HG03378 (cell line): ENCODE measurements at regions not wholly inside any gene's neighbourhood (a gene's known extent, or its start where the extent isn't known, plus 50 kb on each side); places are given as distances from the start of the nearest gene placed in this dataset.
"Not testable (repeated sequence)": the region's sequence is repeated elsewhere in the genome, so short reads cannot be mapped to it uniquely, and the experiment has no call there.

Experiments used
- ATAC-seq: cut with Tn5 transposase; IDR thresholded peaks from one replicate; pipeline ENCODE4 v1.9.1; 2021; ENCODE audit warnings: mild to moderate bottlenecking, moderate library complexity; ENCODE audit not compliant: unreplicated experiment

DNA sequence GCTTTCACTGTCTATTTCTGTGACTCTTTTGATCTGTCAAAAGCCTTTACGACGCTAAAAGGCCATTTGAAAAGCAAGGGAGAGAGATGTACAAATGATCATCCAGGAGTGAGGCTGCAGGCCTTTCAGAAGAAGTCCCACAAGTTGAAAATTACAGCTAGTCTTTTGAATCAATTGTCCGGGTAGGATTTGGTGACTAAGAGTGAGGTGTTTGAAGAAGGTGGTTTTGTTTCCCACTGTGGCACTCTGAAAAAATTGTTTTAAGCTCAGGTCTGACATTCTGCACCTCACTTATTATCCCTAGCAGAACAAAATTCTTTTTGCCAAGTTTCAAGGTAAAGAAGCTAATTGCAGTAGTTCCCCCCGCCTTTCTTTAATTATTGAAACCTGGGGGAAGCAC lies 50.8 kb upstream of the TMEM108 start:
- no peak for ATAC-seq

DNA sequence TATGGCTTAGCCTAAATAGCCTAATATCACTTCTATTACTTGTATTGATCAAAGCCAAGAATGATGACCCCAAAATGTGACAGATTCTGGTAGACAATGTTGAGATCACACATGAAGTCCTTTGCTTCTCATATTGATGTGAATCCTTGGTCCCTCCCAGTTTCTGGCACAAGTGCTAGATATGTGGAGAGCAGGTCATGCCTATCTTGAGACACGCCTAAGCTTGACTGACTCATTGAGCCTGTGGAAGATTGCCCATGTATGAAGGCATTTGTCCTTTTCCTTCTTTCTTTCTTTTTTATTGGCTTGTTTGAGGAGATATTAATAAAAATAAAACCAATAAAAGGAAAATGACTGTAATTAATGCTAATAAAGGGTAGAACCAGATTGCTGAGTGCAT lies 54.0 kb upstream of the TMEM108 start:
- no peak for ATAC-seq

DNA sequence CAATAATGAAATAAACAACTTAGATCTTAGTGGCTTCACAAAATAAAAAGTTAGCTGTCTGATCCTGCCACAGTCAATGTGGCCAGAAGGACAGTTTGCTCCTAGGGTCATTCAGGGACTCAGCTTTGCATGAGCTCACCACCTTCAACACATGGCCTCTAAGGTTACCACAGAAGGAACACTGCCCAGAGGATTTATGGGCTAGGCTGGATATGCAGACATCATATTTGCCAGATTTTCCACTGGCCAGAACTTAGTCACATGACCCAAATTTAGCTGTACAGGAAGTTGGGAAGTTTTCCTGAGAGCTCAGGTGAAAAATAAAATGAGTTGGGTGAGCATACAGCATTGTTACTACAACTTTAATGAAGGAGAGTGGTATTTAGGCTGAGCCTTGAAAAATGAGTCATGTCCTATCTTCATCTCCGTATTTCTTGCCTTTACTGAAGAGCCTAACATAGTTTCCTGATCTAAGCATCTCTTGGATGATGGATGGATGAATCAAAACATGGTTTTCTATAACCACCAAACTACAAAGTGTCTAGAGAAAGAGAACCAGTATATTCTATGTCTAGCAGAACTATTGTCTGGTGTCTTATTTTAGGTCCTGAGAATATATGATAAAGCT lies 54.9 kb upstream of the TMEM108 start:
- ATAC-seq, result no peak

DNA sequence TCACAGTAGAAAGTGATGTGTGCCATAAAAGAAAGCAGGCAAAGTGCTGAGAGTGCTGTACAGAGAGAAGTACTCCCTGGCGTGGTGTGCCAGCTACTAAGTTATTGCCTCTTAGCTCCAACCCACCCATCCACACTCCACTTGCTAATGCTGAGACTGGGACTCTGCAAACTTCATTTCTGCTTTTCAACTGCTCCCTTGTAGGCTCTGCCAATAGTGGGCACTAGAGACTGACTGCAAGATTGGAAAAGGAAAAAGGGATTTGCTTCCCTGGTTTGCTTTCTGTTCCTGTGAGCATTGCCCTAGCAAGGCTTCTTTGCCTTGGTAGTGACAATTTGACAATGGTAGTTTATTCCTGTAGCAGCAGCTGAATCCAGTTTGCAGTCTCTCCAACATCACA lies 56.5 kb upstream of the TMEM108 start:
- no peak for ATAC-seq

DNA sequence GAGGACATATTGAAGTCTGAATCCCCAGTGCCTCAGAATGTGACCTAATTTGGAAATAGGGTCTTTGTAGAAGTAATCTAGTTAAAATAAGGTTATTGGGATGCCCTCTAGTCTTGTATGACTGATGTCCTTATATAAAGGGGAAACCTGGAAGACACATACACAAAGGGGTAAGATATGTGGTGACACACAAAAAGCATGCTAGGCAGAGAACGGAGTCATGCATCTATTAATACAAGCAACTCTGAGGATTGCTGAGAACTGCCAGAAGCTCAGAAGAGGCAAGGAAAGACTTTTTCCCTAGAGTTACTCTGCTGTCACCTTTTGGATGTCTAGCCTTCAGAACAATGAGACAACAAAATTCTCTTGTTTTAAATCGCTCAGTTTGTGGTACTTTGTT lies 58.1 kb upstream of the TMEM108 start:
- ATAC-seq, result no peak

DNA sequence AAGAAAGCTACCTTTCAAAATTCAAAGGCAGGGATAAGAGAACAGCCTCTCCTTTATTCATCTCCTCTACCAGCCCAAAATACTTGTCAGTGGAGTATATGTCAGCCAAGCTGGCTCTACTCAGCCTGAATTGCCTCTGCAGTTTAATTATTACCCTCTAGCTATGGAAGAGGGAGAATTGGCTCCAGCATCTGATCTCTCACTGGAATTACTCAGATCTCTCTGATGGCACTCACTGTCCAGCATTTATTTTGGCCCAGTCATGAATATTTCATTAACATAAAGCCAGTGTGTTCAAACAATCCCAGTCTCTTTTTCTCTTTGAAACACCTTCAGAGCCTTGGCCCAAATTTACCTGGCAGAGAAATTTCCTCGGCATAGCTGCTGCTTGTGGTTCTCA lies 58.6 kb upstream of the TMEM108 start:
- no peak for ATAC-seq

DNA sequence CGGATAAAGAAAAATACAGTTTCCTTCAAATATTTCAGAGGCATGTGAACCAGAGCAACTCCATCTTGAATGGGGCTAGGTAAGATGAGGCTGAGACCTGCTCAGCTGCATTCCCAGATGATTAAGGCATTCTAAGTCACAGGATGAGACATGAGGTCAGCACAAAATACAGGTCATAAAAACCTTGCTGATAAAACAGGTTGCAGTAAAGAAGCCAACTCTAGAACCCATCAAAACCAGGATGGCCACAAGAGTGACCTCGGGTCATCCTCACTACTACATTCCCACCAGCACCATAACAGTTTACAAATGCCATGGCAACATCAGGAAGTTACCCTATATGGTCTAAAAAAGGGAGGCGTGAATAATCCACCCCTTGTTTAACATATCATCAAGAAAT lies 59.2 kb upstream of the TMEM108 start:
- ATAC-seq, result not testable (repeated sequence)

DNA sequence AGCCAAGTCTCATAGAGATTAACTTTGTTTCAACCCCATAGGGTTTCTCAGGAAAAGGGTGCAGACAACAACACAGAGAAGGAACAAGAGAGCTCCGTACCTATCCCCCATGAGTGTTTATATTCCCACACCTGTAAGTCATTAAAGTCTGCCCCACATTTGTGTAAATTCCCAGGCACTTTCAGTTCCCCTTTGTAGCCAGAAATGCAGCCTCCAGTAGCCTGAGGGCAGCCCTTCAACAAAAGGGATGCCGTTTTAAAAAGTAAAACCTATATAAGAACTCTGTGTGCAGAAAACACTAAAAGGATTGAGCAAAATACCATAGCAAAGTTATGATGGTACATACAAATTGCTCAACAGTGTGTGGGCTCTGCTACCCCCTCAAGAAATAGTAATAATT lies 59.7 kb upstream of the TMEM108 start:
- no peak for ATAC-seq

DNA sequence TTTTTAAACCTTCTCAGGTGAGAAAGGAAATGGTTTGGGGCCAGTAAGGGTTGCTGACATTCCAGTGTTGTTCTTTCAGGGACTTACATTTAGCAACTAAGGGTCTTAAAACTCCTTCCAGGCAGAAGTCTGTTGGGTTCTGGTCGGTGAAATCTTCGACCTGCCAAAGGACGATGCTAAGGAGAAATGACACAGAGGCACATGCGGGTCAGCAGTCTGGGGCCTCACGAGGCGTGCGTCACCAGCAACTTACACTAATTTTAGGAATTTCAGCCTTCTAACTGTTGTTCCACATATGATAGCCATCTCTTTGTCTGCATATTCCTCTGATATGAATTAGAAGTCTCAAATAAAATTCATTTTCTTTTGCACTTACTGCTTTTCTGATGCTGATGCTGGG lies 64.1 kb upstream of the TMEM108 start:
- ATAC-seq, result no peak

DNA sequence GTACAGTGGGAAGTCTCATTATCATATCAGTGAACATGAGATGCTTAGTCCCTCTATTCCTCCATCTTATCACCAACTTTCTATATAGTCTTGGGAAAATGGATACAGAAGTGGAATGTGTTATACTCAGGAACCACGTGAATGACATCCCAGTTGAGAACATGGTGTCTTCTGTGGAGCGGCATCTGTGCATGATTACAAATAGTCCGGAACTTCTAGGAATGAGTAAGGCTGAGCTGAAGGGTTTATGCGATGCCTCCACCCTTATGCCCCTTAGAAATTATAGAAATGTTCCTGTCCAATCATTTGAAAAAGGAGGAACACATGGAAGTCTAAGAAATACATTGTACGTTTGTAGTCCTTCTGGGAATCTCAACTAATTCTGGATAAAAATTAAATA lies 64.8 kb upstream of the TMEM108 start:
- no peak for ATAC-seq

DNA sequence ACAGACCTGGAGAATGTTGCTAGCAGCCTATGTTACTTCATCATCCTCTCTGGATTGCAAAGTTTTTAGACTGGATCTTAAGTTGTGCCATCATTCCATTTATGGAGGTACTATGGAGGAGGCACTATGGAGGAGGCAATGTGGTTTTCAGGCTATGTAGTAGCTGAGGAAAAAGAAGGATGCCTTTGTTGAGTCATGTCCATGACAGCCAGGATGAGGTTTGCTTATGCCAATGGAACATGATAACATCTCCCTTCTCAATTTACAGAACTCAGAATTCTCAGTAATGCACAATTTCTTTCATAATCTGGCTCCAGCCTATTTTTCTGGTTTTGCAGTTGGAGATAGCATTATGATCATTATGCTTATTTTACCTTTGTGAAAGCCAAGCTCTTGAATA lies 65.9 kb upstream of the TMEM108 start:
- no peak for ATAC-seq

DNA sequence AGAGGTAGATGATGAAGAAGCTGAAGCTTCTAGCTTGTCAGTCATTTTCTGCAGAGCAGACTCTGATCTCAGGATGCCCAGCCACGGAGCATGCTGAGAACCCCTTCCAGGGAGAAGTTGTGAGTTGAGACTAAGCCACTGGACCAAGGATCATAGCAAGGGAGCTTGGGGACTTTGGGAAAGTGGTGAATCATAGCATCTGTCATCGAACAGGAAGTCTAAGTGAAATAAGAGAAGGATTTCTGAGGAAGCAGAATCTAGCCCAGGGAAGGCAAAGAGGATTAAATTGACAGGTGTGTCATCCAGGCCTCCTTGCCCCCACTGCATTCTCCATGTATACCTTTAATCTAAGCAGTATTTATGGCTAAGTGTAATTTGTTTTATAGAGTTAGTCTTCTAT lies 71.8 kb upstream of the TMEM108 start:
- no peak for ATAC-seq

DNA sequence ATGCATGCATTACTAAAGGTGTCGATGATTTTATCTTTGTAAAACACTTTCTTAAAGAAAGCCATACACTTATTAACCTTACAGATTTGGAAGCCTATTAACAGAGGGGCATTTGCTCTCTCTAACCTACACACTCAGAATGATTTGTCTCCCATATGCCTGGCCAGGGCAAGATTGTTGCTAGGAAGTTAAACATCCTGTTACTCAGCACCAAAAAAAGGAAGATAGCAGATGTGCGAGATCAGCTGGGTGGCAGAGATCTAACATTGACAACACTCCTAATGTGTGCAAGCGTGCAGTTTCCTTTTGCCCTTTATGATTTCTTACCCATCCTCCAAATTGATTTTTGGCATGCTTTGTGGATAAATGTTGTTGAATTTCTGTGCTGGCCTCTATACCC lies 73.9 kb upstream of the TMEM108 start:
- no peak for ATAC-seq

DNA sequence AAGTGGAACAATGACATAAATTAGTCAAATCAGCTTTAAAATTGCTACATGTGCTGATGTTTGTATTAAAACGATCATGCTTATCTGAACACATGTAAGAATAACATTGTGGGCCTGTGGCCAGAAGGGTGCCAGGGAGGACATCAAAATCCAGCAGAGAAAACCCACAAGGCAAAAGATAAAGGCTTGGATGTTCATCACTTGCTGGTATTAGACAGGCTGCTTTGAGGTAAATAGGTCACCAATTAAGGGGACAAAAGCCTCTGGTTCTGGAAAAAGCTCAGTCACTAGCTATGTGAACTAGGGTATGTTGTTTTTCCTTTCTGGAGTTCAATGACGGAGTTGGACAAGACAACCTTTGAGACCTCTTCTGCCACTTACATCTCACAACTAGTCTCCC lies 74.4 kb upstream of the TMEM108 start:
- ATAC-seq, result no peak

DNA sequence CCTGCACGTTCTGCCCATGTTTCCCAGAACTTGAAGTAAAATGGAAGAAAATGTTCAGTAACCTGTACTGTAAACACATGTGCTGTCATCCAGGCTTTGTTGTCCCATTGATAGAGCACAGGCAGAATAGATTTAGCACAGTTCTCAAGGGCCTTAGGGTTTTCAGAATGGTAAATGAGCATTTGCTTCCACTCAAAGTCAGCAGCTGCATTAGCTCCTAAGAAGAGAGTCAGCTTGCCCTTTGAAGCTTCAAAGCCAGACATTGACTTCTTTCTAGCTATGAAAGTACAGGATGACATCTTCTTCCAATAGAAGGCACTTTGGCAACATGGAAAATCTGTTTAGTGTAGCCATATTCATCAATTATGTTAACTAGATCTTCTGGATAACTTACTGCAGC lies 76.2 kb upstream of the TMEM108 start:
- no peak for ATAC-seq

DNA sequence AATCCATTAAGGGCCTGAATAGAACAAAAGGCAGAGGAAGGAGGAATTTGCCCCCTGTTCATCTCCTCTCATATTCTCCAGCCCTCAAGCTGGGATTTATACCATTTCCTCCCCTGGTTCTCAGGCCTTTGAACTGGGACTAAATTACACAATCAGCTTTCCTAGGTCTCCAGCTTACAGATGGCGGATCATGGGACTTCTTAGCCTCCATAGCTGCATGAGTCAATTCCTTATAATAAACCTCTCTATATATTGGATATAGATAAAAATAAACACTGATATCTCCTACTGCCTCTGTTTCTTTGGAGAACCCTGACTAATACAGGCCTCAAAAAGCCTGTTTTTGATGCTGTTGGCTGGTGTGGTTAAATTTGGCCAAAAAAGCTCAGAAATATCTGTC lies 84.5 kb upstream of the TMEM108 start:
- no peak for ATAC-seq

DNA sequence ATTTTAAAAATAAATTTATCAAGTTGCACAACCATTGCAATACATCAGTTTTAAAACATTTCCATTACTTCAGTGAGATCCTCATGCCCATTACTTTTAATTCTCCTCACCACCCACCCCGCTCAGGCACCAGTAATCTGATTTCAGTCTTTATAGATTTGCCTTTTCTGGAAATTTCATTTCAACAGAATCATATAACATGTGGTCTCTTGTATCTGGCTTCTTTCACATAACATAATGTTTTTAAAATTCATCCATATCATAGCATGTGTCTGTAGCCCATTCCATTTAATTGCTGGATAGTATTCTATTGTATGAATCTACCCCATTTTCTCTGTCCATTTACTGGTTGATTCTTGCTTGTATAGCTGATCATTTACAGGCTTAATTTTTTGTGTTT lies 110.3 kb upstream of the TMEM108 start:
- no peak for ATAC-seq

DNA sequence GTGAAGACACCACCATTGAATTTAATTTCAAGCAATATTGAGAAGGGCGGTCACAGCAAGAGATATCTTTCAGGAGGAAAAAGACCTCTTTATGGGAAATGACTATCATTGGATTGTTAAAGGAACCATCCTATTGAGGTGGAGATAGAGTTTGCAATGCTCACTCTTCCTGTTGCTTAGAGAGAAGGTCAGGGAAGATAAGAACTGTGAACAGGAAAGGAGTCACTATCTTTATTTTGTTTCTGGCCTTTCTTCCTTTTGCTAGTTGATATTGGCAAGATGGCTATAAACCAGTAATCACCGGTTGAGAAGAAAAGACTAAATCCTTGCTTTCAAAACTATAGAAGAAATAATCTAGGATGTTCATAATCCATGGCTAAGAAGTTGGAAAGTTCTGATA lies 112.1 kb upstream of the TMEM108 start:
- ATAC-seq, result no peak

DNA sequence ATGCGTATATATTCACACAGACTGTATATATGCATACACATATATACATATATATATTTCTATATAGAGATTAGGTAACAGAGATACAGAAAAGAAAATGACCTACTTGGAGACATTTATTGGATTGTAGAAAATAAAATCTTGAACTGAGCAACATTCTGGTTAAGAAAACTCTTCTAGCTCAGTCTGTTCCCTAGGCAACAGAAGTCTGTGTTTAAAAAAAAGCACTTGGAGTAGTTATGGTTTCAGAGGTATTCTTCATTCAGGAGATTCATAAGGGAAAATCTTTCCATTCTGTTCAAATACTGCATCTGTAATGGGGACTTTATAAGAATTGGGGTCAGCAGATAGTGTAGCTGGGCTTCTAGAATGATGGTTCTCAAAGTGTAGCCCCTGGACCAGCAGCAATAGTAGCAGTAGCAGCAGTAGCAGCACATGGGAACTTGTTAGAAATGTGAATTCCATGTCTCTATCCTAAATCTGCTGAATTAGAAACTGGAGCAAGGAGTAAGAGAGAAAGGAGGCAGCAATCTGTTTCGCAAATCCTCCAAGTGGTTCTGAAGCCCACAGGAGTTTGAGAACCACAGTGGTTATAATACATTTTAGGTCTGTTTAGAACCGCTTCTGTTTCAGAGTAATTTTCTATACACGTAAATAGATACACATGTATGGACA lies 112.8 kb upstream of the TMEM108 start:
- ATAC-seq, result no peak

DNA sequence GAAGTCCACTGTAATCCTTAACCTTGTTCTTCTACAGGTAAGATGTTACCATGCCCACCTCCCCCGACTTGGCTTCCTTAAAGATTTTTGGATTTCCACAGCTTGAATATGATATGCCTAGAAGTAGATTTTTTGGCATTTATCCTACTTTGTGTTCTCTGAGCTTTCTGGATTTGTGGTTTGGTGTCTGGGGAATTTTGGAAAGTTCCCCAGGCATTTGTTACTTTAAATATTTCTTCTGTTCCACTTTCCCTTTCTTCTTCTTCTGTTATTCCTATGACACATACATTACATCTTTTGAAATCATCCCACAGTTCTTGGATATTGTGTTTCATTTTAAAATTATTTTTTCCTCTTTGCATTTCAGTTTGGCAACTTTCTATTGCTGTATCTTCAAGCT lies 122.1 kb upstream of the TMEM108 start:
- no peak for ATAC-seq

DNA sequence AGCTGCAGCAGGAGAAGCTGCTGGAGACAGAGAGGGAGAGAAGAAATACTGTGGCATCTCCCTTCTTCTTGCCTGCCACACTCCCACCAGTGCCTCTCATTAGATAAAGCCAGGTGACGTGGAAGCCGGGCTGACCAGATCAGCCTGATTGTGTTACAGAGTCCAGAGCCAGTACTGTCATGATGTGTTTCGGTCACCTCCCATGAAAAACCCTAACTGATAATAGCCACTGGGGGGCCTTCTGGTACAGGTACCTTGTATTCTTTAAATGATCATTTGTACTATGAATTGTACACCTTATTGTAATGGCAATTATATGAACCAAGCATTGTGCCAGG lies 125.8 kb upstream of the TMEM108 start:
- no peak for ATAC-seq

DNA sequence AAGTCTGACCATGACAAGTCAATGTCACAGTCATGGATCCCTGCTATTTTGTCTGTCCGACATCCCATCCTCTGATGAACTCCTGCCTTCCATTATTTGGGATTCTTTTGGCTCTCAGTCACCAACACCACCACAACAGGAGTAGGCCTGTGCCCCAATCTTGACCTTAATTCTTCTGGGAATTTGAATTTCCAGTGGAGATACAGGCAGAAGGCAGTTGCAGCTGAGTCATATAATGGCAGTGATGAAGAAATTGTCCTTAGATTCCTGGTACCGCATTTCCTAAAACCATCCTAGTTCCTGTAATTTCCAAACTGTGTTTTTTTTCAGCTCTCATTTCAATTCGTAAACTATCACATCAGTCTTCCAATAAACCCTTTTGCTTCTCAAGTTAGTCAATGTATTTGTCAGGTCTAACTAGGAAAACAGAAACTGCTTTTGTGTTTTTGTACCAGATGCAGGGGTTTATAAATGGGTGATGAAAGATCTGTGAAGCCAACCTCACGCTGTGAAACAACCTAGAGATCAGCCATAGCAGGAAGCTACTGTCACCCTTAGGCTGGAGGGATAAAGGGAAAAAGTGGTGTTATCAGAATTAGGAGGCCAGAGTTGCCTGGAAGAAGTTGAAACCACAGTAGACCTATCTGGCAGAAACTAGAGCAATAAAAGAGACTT lies 126.3 kb upstream of the TMEM108 start:
- ATAC-seq, result no peak

DNA sequence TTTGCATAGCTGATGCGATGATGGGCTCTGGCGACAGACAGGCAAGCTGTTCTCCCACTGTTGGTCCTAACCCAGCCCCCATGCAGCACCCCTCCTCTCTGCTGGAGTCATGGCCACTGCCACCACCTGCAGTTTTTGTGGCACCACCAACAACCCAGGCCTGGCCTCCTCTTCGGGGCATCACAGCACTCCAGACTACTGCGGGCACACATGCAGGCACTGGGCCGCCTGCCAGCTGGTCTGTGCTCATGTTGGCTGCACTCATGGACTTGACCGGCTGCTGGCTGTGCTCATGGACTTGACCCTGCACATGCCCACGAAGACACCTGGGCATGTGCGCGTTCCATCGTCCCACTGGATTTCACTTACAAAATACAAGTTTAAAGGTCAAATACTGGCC lies 130.9 kb upstream of the TMEM108 start:
- no peak for ATAC-seq
